ENCODE measurements at regions not wholly inside any gene's neighbourhood (a gene's known extent, or its start where the extent isn't known, plus 50 kb on each side); places are given as distances from the start of the nearest gene placed in this dataset.

- Histone ChIP-seq H3K9ac (replicated peaks in 1 of 4; ENCODE audit: extremely low read depth in 1 of 4, low read depth in 3 of 4, low read length in 3 of 4) (no peak overlapping the region), H3K36me3 (ENCODE audit: control insufficient read depth in 2 of 4, insufficient read depth in 4 of 4, low read length in 3 of 4) (0 out of 8 replicates have a peak, but pooled peaks cover 0 to 3% (median 0%) of the 10 kb centered on the region in 4 experiments), H3K4ac (replicated peaks; ENCODE audit: insufficient read length, low read depth, low read length) (no peak overlapping the region), H2BK15ac (ENCODE audit: low read length) (no peak overlapping the region), H2BK5ac (ENCODE audit: low read depth, low read length) (no peak overlapping the region), H3K4me3 (ENCODE audit: extremely low read depth in 1 of 4, insufficient read depth in 2 of 4, low read depth in 3 of 4, low read length in 4 of 4) (no peak overlapping the region), H2BK120ac (replicated peaks; ENCODE audit: low read depth, low read length) (no peak overlapping the region), H3K23ac (ENCODE audit: insufficient read length) (no peak overlapping the region), H3K23me2 (ENCODE audit: low read depth, low read length) (0 out of 2 replicates have a peak, but pooled peaks cover 2% of the 10 kb centered on the region), H4K5ac (ENCODE audit: insufficient read length, low read depth, low read length) (no peak overlapping the region), H3K27me3 (replicated peaks in 1 of 4; ENCODE audit: control insufficient read depth in 3 of 4, extremely low read depth in 1 of 4, insufficient read depth in 3 of 4, low read length in 3 of 4) (no peaks in the 10 kb centered on the region), H4K91ac (replicated peaks; ENCODE audit: insufficient read length, low read length) (no peak overlapping the region), H3K4me1 (replicated peaks in 1 of 4; ENCODE audit: control insufficient read depth in 3 of 4, insufficient read depth in 4 of 4, low read length in 3 of 4) (peaks cover 0 to 9% (median 0%) of the 10 kb centered on the region in 4 experiments; a peak in 2 of 7 replicates), H3K9me3 (ENCODE audit: insufficient read depth in 2 of 2, low read depth in 1 of 2, low read length in 1 of 2) (peaks cover 0 to 8% of the 10 kb centered on the region in 2 experiments; a peak in 2 of 4 replicates), H3K79me2 (ENCODE audit: control insufficient read depth in 1 of 2, insufficient read depth in 2 of 2, low read length in 2 of 2) (no peaks in the 10 kb centered on the region), H2AFZ (ENCODE audit: low read length) (no peak overlapping the region), H3K27ac (ENCODE audit: low read depth, low read length) (no peak overlapping the region), H4K8ac (ENCODE audit: extremely low read depth, insufficient read depth, low read length) (no peak overlapping the region), H3K18ac (ENCODE audit: extremely low read depth, low read length) (no peak overlapping the region), H3K79me1 (ENCODE audit: low read depth, low read length) (no peaks in the 10 kb centered on the region), H3K14ac (ENCODE audit: insufficient read length) (no peak overlapping the region), H3K56ac (replicated peaks; ENCODE audit: insufficient read length, low read depth, low read length) (no peak overlapping the region), H2AK5ac (ENCODE audit: low read depth, low read length) (no peak overlapping the region), H3K4me2 (ENCODE audit: insufficient read depth in 1 of 2, low read depth in 2 of 2, low read length in 2 of 2) (no peak overlapping the region), H4K20me1 (replicated peaks in 1 of 2; ENCODE audit: control insufficient read depth in 1 of 2, insufficient read depth in 2 of 2, low read length in 2 of 2) (no peaks in the 10 kb centered on the region), H2BK12ac (ENCODE audit: low read depth, low read length) (no peak overlapping the region), H2BK20ac (ENCODE audit: low read length) (no peak overlapping the region)
- ChIA-PET POLR2A (ENCODE audit: partially characterized antibody) (no interaction called here), CTCF (ENCODE audit: partially characterized antibody) (interaction anchor here (0.6 to 1.4 kb wide), 2 partner anchors 16 to 1025 kb away, joined by 3 to 4 read pairs; no protein-coding TSS in a partner anchor)
- FAIRE-seq (no peak), DNase-seq (ENCODE audit: low read depth in 1 of 2, low spot score in 2 of 2) (no peak)
- 89% methylated on average over 4 of the region's 4 CpGs; no CpG with 5 or more reads in 1 of the 2 experiments for WGBS, 2 experiments (ENCODE audit: extremely low coverage in 1 of 2, insufficient coverage in 1 of 2, insufficient read length in 1 of 2, insufficient replicate concordance in 2 of 2, low coverage in 1 of 2, low lambda C conversion rate in 2 of 2, missing lambda C conversion rate in 1 of 2)
- TF ChIP-seq YY1 (IDR thresholded peaks at IDR 0.05; ENCODE audit: low read depth, low read length): no peak
- no peak for TF ChIP-seq BRCA1 (IDR thresholded peaks at IDR 0.05; ENCODE audit: low read depth, low read length)
- TF ChIP-seq NRF1 (IDR thresholded peaks at IDR 0.05; ENCODE audit: low read depth, low read length): no peak
Observed at GRCh38 chr2:33766175-33766574, 167.1 kb upstream of the FAM98A start.

Data from H1 (cell line).